ENCODE measurements at regions not wholly inside any gene's neighbourhood (a gene's known extent, or its start where the extent isn't known, plus 50 kb on each side); places are given as distances from the start of the nearest gene placed in this dataset.
"Not testable (repeated sequence)": the region's sequence is repeated elsewhere in the genome, so short reads cannot be mapped to it uniquely, and the experiment has no call there.

- no peak for TF ChIP-seq JUND (IDR thresholded peaks at IDR 0.05; ENCODE audit: low read depth)
- no peak for DNase-seq (ENCODE audit: low read depth in 1 of 2, low spot score in 1 of 2)
- in situ Hi-C loops (cut with HindIII; ENCODE audit: low pct_unique_long_range_greater_than_20kb, low sequenced_read_pairs) = no loop called here
These were observed 72.8 kb downstream of the XCL2 start for GRCh38 chr1:168470901-168471431.

GRCh38 chr1:168469690-168470089, 74.1 kb downstream of the XCL2 start:
- TF ChIP-seq JUND (IDR thresholded peaks at IDR 0.05; ENCODE audit: low read depth) = no peak
- in situ Hi-C loops (cut with HindIII; ENCODE audit: low pct_unique_long_range_greater_than_20kb, low sequenced_read_pairs) = no loop called here
- no peak for DNase-seq (ENCODE audit: low read depth in 1 of 2, low spot score in 1 of 2)

GRCh38 chr1:168468822-168469221, 75.0 kb downstream of the XCL2 start:
- TF ChIP-seq JUND (IDR thresholded peaks at IDR 0.05; ENCODE audit: low read depth) = no peak
- in situ Hi-C loops (cut with HindIII; ENCODE audit: low pct_unique_long_range_greater_than_20kb, low sequenced_read_pairs) = no loop called here

GRCh38 chr1:168468042-168468809, 75.6 kb downstream of the XCL2 start:
- TF ChIP-seq JUND (IDR thresholded peaks at IDR 0.05; ENCODE audit: low read depth) = no peak
- DNase-seq (ENCODE audit: low read depth in 1 of 2, low spot score in 1 of 2) = no peak
- in situ Hi-C loops (cut with HindIII; ENCODE audit: low pct_unique_long_range_greater_than_20kb, low sequenced_read_pairs) = no loop called here

More at GRCh38 chr1:168468822-168469221, 75.0 kb downstream of the XCL2 start:
- DNase-seq (ENCODE audit: low read depth in 1 of 2, low spot score in 1 of 2) = no peak

- DNase-seq (ENCODE audit: low read depth in 1 of 2, low spot score in 1 of 2) = no peak
- TF ChIP-seq JUND (IDR thresholded peaks at IDR 0.05; ENCODE audit: low read depth) = no peak
- in situ Hi-C loops (cut with HindIII; ENCODE audit: low pct_unique_long_range_greater_than_20kb, low sequenced_read_pairs) = no loop called here
These were observed 76.3 kb downstream of the XCL2 start for GRCh38 chr1:168467452-168467851.

GRCh38 chr1:168466714-168467131, 77.1 kb downstream of the XCL2 start:
- no peak for TF ChIP-seq JUND (IDR thresholded peaks at IDR 0.05; ENCODE audit: low read depth)
- in situ Hi-C loops (cut with HindIII; ENCODE audit: low pct_unique_long_range_greater_than_20kb, low sequenced_read_pairs) = no loop called here
- DNase-seq (ENCODE audit: low read depth in 1 of 2, low spot score in 1 of 2) = no peak

GRCh38 chr1:168466092-168466713, 77.6 kb downstream of the XCL2 start:
- in situ Hi-C loops (cut with HindIII; ENCODE audit: low pct_unique_long_range_greater_than_20kb, low sequenced_read_pairs) = no loop called here
- no peak for TF ChIP-seq JUND (IDR thresholded peaks at IDR 0.05; ENCODE audit: low read depth)
- DNase-seq (ENCODE audit: low read depth in 1 of 2, low spot score in 1 of 2) = no peak

GRCh38 chr1:168461108-168461507, 82.7 kb downstream of the XCL2 start:
- in situ Hi-C loops (cut with HindIII; ENCODE audit: low pct_unique_long_range_greater_than_20kb, low sequenced_read_pairs); DNase-seq (ENCODE audit: low read depth in 1 of 2, low spot score in 1 of 2): not testable (repeated sequence)

- DNase-seq (ENCODE audit: low read depth in 1 of 2, low spot score in 1 of 2); in situ Hi-C loops (cut with HindIII; ENCODE audit: low pct_unique_long_range_greater_than_20kb, low sequenced_read_pairs): not testable (repeated sequence)
These were observed 86.5 kb downstream of the XCL2 start for GRCh38 chr1:168457296-168457695.

- TF ChIP-seq JUND (IDR thresholded peaks at IDR 0.05; ENCODE audit: low read depth) = no peak
- in situ Hi-C loops (cut with HindIII; ENCODE audit: low pct_unique_long_range_greater_than_20kb, low sequenced_read_pairs) = no loop called here
These were observed 88.0 kb downstream of the XCL2 start for GRCh38 chr1:168455764-168456163.

GRCh38 chr1:168454211-168454815, 89.5 kb downstream of the XCL2 start:
- TF ChIP-seq JUND (IDR thresholded peaks at IDR 0.05; ENCODE audit: low read depth) = no peak
- in situ Hi-C loops (cut with HindIII; ENCODE audit: low pct_unique_long_range_greater_than_20kb, low sequenced_read_pairs) = no loop called here
- no peak for DNase-seq (ENCODE audit: low read depth in 1 of 2, low spot score in 1 of 2)

More at GRCh38 chr1:168455764-168456163, 88.0 kb downstream of the XCL2 start:
- no peak for DNase-seq (ENCODE audit: low read depth in 1 of 2, low spot score in 1 of 2)

GRCh38 chr1:168453056-168453455, 90.7 kb downstream of the XCL2 start:
- no peak for DNase-seq (ENCODE audit: low read depth in 1 of 2, low spot score in 1 of 2)
- TF ChIP-seq JUND (IDR thresholded peaks at IDR 0.05; ENCODE audit: low read depth) = no peak
- in situ Hi-C loops (cut with HindIII; ENCODE audit: low pct_unique_long_range_greater_than_20kb, low sequenced_read_pairs) = no loop called here

GRCh38 chr1:168452329-168452728, 91.5 kb downstream of the XCL2 start:
- TF ChIP-seq JUND (IDR thresholded peaks at IDR 0.05; ENCODE audit: low read depth) = no peak
- DNase-seq (ENCODE audit: low read depth in 1 of 2, low spot score in 1 of 2) = no peak
- in situ Hi-C loops (cut with HindIII; ENCODE audit: low pct_unique_long_range_greater_than_20kb, low sequenced_read_pairs) = no loop called here
